ENCODE measurements at regions not wholly inside any gene's neighbourhood (a gene's known extent, or its start where the extent isn't known, plus 50 kb on each side); places are given as distances from the start of the nearest gene placed in this dataset.

- ChIA-PET CTCF (no interaction called here), POLR2A (no interaction called here)
These were observed 1272.5 kb upstream of the CELF2 start for GRCh38 chr10:9745158-9745557.

- ChIA-PET CTCF (no interaction called here), POLR2A (no interaction called here)
These were observed 1260.5 kb upstream of the CELF2 start for GRCh38 chr10:9757176-9757575.

GRCh38 chr10:9759596-9759995, 1258.1 kb upstream of the CELF2 start:
- POLR2A ChIA-PET = no interaction called here

GRCh38 chr10:9762966-9763656, 1254.6 kb upstream of the CELF2 start:
- ChIA-PET POLR2A (no interaction called here), CTCF (no interaction called here)

More at GRCh38 chr10:9759596-9759995, 1258.1 kb upstream of the CELF2 start:
- CTCF ChIA-PET = no interaction called here

- CTCF ChIA-PET = no interaction called here
- POLR2A ChIA-PET = no interaction called here
These were observed 1250.9 kb upstream of the CELF2 start for GRCh38 chr10:9766762-9767161.

- CTCF ChIA-PET = no interaction called here
- POLR2A ChIA-PET = no interaction called here
These were observed 1236.0 kb upstream of the CELF2 start for GRCh38 chr10:9781666-9782065.

GRCh38 chr10:9786101-9786500, 1231.6 kb upstream of the CELF2 start:
- CTCF ChIA-PET = no interaction called here
- POLR2A ChIA-PET = no interaction called here

- ChIA-PET POLR2A (no interaction called here), CTCF (no interaction called here)
These were observed 1231.1 kb upstream of the CELF2 start for GRCh38 chr10:9786576-9786975.

GRCh38 chr10:9789996-9790395, 1227.7 kb upstream of the CELF2 start:
- ChIA-PET POLR2A (no interaction called here), CTCF (no interaction called here)

GRCh38 chr10:9792181-9792580, 1225.5 kb upstream of the CELF2 start:
- ChIA-PET CTCF (no interaction called here), POLR2A (no interaction called here)

- ChIA-PET CTCF (no interaction called here), POLR2A (no interaction called here)
These were observed 1221.1 kb upstream of the CELF2 start for GRCh38 chr10:9796564-9796963.

- POLR2A ChIA-PET = no interaction called here
- CTCF ChIA-PET = no interaction called here
These were observed 1217.7 kb upstream of the CELF2 start for GRCh38 chr10:9800011-9800410.

- ChIA-PET CTCF (no interaction called here), POLR2A (no interaction called here)
These were observed 1217.1 kb upstream of the CELF2 start for GRCh38 chr10:9800571-9800970.

- POLR2A ChIA-PET = no interaction called here
These were observed 1209.8 kb upstream of the CELF2 start for GRCh38 chr10:9807846-9808245.

GRCh38 chr10:9811601-9812000, 1206.1 kb upstream of the CELF2 start:
- POLR2A ChIA-PET = no interaction called here

More at GRCh38 chr10:9807846-9808245, 1209.8 kb upstream of the CELF2 start:
- CTCF ChIA-PET = interaction anchor here (1.3 kb wide), 1 partner anchor 64 kb away, joined by 3 read pairs; no protein-coding TSS in a partner anchor

GRCh38 chr10:9814285-9814864, 1203.3 kb upstream of the CELF2 start:
- POLR2A ChIA-PET = no interaction called here
- CTCF ChIA-PET = no interaction called here

More at GRCh38 chr10:9811601-9812000, 1206.1 kb upstream of the CELF2 start:
- CTCF ChIA-PET = no interaction called here

GRCh38 chr10:9819756-9820494, 1197.7 kb upstream of the CELF2 start:
- CTCF ChIA-PET = no interaction called here
- POLR2A ChIA-PET = no interaction called here

- ChIA-PET POLR2A (no interaction called here), CTCF (no interaction called here)
These were observed 1194.3 kb upstream of the CELF2 start for GRCh38 chr10:9823268-9823930.

- CTCF ChIA-PET = no interaction called here
- POLR2A ChIA-PET = no interaction called here
These were observed 1193.0 kb upstream of the CELF2 start for GRCh38 chr10:9824631-9825071.

GRCh38 chr10:9825491-9826018, 1192.1 kb upstream of the CELF2 start:
- CTCF ChIA-PET = no interaction called here
- POLR2A ChIA-PET = no interaction called here

- ChIA-PET CTCF (no interaction called here), POLR2A (no interaction called here)
These were observed 1189.6 kb upstream of the CELF2 start for GRCh38 chr10:9828110-9828509.
